ENCODE measurements at regions not wholly inside any gene's neighbourhood (a gene's known extent, or its start where the extent isn't known, plus 50 kb on each side); places are given as distances from the start of the nearest gene placed in this dataset.
"Not testable (repeated sequence)": the region's sequence is repeated elsewhere in the genome, so short reads cannot be mapped to it uniquely, and the experiment has no call there.

DNA sequence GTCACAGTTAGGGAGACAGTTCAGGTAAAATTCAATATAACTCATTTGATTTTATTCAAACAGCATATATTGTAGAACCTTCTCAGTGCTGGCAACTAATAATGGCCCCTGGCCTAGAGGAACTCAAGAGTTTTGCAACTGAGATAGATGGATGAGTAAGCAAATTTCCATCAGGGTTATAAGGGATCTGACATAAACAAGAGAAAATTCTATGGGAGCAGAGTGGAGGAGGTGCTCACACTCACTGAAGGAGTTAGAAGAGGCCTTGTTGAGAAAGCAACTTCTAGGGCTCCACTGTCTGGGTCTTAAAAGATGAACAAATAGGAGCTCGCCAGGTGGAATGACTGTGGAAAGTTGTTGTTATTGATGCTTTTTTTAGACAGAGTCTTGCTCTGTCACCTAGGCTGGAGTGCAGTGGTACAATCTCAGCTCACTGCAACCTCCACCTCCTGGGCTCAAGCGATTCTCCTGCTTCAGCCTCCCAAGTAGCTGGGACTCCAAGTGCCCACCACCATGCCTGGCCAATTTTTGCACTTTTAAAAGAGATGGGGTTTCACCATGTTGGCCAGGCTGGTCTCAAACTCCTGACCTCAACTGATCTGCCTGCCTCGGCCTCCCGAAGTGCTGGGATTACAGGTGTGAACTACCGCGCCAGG is 81.2 kb upstream of the EED start:
- TF ChIP-seq, protein P1, sequence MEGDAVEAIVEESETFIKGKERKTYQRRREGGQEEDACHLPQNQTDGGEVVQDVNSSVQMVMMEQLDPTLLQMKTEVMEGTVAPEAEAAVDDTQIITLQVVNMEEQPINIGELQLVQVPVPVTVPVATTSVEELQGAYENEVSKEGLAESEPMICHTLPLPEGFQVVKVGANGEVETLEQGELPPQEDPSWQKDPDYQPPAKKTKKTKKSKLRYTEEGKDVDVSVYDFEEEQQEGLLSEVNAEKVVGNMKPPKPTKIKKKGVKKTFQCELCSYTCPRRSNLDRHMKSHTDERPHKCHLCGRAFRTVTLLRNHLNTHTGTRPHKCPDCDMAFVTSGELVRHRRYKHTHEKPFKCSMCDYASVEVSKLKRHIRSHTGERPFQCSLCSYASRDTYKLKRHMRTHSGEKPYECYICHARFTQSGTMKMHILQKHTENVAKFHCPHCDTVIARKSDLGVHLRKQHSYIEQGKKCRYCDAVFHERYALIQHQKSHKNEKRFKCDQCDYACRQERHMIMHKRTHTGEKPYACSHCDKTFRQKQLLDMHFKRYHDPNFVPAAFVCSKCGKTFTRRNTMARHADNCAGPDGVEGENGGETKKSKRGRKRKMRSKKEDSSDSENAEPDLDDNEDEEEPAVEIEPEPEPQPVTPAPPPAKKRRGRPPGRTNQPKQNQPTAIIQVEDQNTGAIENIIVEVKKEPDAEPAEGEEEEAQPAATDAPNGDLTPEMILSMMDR (IDR thresholded peaks at IDR 0.05) = not testable (repeated sequence)
- TF ChIP-seq EZH2 (IDR thresholded peaks at IDR 0.05; ENCODE audit: borderline replicate concordance, insufficient read depth, low read depth, low read length, poor library complexity, severe bottlenecking) = not testable (repeated sequence)
